Fibroblast of upper back skin (primary cell): ENCODE measurements at regions not wholly inside any gene's neighbourhood (a gene's known extent, or its start where the extent isn't known, plus 50 kb on each side); places are given as distances from the start of the nearest gene placed in this dataset.
"Not testable (repeated sequence)": the region's sequence is repeated elsewhere in the genome, so short reads cannot be mapped to it uniquely, and the experiment has no call there.

Source experiments
- DNase-seq: peaks from one replicate; pipeline ENCODE4 v3.0.0-alpha.2; 2013

DNA sequence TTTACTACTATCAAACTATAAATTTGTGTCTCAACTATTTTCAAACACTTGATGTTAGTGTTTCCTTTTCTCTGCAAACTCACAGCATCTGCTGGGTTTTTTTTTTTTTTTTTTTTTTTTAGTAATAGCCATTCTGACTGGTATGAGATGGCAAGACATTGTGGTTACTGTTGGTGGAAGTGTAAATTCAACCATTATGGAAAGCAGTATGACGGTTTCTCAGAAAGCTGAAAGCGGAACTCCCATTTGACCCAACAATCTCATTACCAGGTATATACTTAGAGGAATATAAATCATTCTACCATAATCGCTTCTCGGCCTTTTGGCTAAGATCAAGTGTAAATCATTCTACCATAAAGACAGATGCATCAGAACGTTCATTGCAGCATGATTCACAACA is 608.3 kb upstream of the ZP4 start:
- no peak for DNase-seq

DNA sequence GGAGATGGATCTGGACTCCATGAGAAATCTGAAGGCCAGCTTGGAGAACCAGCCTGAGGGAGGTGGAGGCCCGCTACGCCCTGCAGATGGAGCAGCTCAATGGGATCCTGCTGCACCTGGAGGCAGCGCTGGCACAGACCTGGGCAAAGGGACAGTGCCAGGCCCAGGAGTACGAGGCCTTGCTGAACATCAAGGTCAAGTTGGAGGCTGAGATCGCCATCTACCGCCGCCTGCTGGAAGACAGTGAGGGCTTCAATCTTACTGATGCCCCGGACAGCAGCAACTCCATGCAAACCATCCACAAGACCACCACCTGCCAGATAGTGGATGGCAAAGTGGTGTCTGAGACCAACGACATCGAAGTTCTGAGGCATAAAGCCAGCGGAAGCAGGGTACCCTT is 601.5 kb upstream of the ZP4 start:
- DNase-seq = no peak

DNA sequence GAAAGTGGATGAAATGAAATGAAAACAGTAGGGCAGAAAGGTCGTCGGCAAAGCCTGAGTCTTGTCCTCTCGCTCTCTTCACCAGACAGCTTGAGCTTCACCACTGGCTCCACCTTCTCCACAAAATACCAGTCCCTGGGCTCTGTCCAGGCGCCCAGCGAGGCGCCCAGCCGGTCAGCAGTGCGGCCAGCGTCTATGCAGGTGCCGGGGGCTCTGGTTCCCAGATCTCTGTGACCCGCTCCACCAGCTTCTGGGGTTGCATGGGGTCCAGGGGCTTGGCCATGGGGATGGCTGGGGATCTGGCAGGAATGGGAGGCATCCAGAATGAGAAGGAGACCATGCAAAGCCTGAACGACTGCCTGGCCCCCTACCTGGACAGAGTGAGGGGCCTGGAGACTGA is 600.5 kb upstream of the ZP4 start:
- DNase-seq = no peak

DNA sequence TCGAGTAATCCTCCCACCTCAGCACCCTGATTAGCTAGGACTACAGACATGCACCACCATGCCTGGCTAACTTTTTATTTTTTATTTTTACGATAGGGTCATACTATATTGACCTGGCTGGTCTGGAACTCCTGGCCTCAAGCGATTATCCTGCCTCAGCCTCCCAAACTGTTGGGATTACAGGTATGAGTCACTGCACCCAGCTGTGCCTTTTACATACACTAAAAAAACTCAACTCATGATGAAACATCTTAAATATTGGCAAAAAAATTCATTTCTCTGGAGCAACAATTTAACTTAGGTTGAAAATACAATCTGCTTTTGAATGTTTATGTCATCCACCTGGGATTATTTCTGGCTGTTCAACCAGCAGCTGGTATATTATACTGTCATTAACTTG is 598.3 kb upstream of the ZP4 start:
- peak; percentile 24 for DNase-seq

DNA sequence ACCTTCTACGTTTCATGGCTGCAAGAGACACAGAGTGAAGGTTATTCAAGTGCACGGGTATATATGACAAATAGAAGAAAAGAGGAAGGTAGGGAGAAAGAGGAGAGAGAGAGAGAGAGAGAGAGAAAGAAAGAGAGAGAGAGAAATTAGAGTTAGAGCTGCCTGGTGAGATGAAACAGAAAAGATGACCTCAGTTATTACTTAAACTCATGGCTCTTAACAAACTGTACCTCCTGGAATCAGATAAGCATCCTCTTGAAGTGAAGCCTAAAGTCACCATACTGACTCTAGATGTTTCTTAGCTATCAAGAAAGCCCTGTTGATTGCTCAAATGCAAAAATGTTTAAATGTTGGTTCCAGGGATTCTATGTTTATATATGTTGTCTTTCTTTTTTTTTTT is 597.7 kb upstream of the ZP4 start:
- no peak for DNase-seq

GRCh38 chr1:238487931-238488330 is 597.2 kb upstream of the ZP4 start:
- DNase-seq = peak; percentile 71

DNA sequence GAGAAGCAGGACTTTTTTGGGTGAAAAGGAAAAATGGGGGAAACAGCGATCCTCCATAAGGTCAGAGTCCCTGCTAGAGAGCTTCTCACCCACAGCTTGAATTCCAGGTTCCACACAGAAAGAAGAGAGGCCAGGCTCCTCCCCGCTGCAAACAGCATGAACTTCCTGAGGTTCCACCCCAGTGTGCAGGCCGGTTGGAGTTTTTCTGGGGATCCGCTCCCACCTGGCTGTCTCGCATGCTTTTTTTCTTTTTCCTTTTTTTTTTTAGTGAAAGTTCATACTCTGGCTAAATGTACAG is 595.1 kb upstream of the ZP4 start:
- peak; percentile 65 for DNase-seq

- peak; percentile 86 for DNase-seq
Observed at GRCh38 chr1:238485057-238485911, 594.6 kb upstream of the ZP4 start.

- peak; percentile 48 for DNase-seq
Observed at GRCh38 chr1:238484121-238484520, 593.4 kb upstream of the ZP4 start.

- DNase-seq = peak; percentile 52
Observed at GRCh38 chr1:238476841-238477240, 586.1 kb upstream of the ZP4 start.

DNA sequence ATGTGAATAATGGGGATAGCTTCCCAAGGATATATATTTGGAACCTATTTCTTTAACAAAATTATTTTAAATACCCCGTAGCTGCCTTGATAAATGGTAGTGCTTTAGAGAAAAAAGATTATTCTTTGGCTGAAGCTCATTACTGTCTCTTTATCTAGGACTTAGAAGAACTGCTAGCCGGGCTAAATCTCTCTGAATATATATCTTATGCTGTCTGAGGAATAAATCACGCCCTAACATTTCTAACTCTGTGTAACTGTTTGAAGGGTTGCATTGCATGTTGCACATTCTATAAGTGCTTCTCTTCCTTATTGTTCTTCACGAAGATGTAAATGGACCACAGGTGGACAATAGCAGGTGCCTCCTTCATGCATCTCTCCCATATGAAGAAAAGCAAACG is 585.0 kb upstream of the ZP4 start:
- DNase-seq = no peak

- DNase-seq = no peak
Observed at GRCh38 chr1:238474263-238474662, 583.5 kb upstream of the ZP4 start.

DNA sequence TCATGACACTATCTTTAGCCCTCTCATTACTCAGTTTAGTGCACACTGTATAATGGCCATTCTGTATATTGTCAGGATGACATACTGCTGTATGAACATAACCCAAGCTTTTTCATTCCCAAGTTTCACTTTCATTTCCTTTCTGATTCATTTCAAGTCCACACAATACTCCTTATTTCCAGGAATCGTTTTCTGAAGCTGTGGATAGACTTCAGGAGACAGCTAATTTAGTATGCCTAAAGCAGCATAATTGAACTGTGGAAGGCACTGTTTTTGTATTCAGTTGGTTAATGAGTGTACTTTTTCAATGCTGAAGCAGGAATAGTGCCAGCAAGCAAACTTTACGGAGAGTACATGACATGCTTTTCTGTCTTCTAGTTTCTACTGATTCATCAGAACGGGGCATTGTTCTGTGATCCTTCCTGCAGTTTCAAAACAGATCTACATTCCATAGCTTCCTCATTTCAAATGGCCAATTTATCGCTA is 578.5 kb upstream of the ZP4 start:
- peak; percentile 42 for DNase-seq

- DNase-seq = no peak
Observed at GRCh38 chr1:238468068-238468467, 577.3 kb upstream of the ZP4 start.

DNA sequence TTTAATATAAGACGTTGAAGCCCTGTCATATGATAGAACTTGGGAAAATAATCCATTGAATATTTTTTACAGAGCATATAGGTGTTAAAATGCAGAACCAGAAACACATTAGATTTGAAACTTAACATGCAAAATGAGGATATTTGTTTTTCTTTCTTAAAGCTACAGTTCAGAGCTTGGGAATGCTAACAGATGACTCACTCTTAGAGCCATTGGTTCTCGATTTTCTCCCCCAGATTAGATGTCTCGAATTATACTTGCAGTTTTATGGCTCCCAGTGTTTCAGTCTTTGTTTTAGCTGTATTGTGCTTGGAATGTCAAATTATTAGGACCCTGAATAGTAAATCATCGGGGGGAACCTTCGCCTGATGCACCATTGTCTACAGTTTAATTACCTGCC is 575.7 kb upstream of the ZP4 start:
- DNase-seq = peak; percentile 32

- DNase-seq = peak; percentile 72
Observed at GRCh38 chr1:238465449-238465848, 574.7 kb upstream of the ZP4 start.

- no peak for DNase-seq
Observed at GRCh38 chr1:238458899-238459298, 568.2 kb upstream of the ZP4 start.

DNA sequence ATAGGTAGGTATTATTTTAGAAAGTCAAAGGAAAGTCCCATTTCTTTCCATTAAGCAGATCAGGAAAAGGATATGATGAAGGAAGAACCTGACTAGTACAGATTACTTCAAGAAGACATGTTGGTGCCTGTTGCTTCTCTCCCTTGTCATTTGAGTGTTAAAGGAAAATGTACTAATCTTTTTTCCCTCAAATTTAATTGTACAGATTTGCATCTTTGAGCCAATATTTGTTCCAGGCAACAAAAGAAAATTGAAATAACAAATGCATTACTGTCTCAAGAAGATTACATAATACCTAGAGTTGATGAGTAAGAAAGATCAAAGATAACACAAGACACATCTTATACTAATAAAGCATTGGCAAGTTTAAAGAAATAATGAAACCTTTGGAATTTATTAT is 566.9 kb upstream of the ZP4 start:
- no peak for DNase-seq

DNA sequence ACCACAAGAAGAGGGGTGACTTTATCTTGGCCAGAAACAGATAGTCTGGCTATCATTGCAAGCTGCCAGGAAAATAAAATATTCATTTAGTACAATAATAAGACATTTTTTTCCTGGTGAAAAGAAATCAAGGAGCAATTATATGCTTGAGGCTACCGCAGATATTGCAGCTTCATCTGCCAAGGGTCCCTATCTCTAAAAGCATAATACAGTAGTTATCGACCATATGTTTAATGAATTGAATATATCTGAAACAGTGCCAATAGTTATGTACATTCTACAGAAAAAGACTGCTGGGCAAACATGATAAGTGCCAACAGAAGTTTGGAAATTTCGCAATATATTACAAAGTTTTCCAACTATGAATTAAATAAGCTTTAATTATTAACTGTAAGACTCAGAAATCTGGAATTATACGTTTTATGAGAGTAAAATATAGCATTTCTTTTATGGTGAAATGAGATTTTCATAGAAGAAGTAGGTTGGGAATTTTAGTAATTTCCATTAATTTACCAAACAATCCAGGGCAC is 561.1 kb upstream of the ZP4 start:
- DNase-seq = no peak

GRCh38 chr1:238450976-238451375 is 560.3 kb upstream of the ZP4 start:
- peak; percentile 60 for DNase-seq

DNA sequence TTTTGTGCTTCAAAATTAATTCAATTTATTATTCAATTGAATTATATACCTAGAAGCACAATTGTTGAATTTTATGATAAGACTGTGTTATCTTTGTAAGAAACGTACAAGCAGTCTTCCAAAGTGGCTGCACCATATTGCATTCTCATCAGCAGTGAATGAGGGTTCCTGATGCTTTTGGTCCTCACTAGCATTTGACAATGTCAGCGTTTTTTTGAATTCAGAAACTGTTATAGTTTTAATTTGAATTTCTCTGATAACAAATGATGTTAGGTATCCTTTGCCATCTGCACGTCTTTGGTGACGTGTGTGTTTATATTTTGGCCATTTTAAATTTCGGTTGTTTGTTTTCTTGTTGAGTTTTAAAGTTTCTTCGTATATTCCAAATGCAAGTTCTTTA is 553.0 kb upstream of the ZP4 start:
- no peak for DNase-seq

GRCh38 chr1:238439511-238439910 is 548.8 kb upstream of the ZP4 start:
- no peak for DNase-seq

DNA sequence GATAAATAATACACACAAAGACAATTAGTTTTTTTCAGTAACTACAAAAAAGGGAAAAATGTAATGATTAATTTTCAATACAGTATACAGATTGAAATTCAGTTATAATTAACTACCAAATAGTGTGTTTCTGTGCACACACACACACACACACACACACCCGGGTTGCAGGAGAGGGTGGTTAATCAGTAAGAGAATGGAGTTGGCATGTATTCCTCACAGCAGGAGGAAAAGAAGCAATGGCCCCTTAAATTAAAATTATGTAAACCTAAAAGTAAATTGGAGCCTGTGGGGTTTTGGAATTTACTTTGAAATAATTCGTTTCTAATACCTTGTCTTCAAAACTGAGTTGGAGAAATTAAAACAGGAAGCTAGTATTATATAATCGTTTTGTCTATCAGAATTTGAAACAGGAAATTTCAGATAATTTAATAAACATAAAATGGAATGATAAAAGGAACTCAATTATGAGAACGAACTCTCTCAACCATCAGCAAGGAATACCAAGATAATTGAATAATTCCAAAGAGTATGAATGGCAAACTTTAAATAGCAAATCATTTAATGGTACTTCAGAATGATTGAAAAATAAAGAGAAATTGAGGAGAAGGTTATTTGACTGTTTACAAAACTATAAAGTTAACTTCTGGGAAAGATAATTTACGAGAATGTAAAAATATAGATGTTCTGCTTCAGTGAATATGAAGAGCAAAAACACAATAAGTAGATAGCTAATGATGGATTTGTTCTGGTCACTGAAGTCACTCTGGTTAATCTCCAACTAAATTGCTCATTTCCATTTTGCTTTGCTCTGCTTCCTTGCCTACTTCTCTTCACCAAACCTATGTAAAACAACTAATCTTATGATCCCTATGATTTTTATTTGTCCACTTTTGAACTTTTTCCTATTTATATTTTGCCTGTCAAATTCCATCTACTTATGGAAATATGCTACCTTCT is 547.9 kb upstream of the ZP4 start:
- no peak for DNase-seq

DNA sequence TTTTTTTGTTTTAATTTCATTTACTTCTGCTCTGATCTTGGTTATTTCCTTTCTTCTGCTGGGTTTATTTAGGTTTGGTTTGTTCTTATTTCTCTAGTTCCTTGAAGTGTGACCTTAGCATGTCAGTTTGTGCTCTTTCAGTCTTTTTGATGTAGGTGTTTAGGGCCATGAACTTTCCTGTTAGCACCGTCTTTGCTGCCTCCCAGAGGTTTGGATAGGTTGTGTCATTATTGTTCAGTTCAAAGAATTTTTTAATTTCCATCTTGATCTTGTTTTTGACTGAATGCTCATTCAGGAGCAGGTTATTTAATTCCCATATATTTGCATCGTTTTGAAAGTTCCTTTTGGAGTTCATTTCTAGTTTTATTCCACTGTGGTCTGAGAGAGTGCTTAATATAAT is 539.0 kb upstream of the ZP4 start:
- not testable (repeated sequence) for DNase-seq
